ENCODE measurements at regions not wholly inside any gene's neighbourhood (a gene's known extent, or its start where the extent isn't known, plus 50 kb on each side); places are given as distances from the start of the nearest gene placed in this dataset.

DNA sequence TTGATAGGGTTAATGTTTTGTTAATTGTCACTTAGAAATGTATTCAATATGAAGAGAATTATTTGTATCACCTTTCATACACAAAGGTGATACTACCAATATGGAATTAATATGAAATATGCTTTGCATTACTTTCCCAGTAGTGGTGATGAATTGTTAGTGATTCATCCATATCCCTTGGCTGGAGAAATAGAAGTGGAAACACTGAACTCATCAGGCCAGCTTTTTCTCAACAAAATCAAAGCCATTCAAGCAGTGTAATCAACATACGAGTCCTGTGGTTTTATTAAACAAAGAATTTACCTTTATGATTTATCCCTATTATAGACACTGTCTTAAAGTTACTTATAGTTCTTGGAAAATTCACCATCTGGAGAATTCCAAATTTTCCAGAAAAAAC lies 264.0 kb upstream of the MEF2C start:
- H3K27ac ChIP-seq: no peak overlapping the region
- TF ChIP-seq ZFX (IDR thresholded peaks at IDR 0.05; ENCODE audit: borderline replicate concordance): no peak
- TF ChIP-seq, protein P1, sequence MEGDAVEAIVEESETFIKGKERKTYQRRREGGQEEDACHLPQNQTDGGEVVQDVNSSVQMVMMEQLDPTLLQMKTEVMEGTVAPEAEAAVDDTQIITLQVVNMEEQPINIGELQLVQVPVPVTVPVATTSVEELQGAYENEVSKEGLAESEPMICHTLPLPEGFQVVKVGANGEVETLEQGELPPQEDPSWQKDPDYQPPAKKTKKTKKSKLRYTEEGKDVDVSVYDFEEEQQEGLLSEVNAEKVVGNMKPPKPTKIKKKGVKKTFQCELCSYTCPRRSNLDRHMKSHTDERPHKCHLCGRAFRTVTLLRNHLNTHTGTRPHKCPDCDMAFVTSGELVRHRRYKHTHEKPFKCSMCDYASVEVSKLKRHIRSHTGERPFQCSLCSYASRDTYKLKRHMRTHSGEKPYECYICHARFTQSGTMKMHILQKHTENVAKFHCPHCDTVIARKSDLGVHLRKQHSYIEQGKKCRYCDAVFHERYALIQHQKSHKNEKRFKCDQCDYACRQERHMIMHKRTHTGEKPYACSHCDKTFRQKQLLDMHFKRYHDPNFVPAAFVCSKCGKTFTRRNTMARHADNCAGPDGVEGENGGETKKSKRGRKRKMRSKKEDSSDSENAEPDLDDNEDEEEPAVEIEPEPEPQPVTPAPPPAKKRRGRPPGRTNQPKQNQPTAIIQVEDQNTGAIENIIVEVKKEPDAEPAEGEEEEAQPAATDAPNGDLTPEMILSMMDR (IDR thresholded peaks at IDR 0.05): no peak

DNA sequence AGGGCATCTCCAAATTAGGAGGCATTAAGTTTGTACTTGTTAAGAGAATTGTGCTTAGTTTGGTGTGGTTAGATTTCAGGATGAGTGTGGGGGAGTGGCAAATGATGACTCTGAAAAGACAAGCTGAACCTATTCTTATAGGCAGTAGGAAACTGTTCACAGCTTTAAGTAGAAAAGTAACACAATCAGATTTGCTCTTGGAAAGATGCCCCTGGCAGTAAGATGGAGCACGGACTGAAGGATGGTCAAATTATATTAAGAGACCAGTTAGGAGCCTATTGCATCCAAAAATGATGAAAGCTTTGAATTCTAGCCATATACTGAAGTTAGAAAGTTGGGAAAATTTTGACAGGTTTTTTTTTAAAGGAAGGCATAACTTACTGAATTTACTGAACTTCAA lies 254.2 kb upstream of the MEF2C start:
- H3K27ac ChIP-seq: no peak overlapping the region
- no peak for TF ChIP-seq ZFX (IDR thresholded peaks at IDR 0.05; ENCODE audit: borderline replicate concordance)
- TF ChIP-seq, protein P1 (IDR thresholded peaks at IDR 0.05): no peak

DNA sequence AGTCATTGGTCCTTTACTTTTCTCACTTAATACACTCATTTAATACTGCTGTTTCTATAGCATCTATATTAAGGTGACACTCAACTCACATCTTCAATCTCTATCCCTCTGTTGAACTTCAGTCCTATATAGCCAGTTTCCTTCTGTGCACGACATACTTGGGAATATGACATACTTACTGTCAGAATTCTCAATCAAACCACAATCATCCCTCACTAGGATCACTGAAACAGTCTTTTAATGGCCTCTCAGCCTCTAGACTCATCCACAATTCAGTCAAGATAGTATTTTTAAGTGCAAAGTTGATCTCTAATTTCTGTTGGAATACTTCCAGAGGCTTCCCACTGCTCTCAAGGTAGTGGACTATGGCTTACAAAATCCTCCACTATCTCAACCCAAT lies 251.0 kb upstream of the MEF2C start:
- H3K27ac ChIP-seq: no peak overlapping the region
- TF ChIP-seq, protein P1 (IDR thresholded peaks at IDR 0.05): no peak
- no peak for TF ChIP-seq ZFX (IDR thresholded peaks at IDR 0.05; ENCODE audit: borderline replicate concordance)

DNA sequence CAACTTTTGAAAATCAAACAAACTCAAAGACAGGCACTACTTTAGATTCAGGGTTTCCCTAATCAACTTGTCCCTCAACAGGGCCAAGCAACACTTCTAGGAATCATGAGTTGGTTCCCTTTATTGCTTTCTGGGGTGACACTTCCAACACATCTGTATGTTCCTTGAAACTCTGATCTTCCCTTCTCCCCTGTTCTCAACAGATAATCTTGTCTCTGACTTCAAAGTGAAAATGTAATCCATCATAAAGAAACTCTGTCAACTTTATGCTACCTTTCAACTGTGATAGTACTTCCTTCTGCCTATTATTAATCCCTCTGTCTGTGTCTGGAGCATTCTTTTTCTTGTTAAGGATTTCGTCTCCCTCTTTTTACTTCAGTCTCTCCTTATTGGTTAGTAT lies 250.1 kb upstream of the MEF2C start:
- no peak overlapping the region for H3K27ac ChIP-seq
- TF ChIP-seq, protein P1 (IDR thresholded peaks at IDR 0.05): no peak
- TF ChIP-seq ZFX (IDR thresholded peaks at IDR 0.05; ENCODE audit: borderline replicate concordance): no peak

DNA sequence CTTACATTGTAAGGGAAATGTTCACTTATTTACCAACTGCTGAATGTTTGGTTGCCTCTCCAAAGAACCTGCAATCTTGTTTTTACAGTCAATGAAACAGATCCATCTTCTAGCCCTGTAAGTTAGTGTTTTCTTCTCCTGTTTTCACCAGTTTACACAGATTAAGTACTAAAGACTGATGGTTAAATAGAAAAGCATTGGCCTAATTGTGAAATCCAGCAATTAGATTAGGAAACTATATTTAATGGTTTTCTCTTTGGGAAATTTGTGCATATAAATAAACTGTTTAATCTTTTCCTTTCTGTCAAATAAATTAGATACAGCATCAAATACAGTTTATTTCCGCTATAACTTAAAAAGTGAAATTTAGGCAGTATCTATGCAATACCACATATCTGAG lies 247.9 kb upstream of the MEF2C start:
- TF ChIP-seq ZFX (IDR thresholded peaks at IDR 0.05; ENCODE audit: borderline replicate concordance): no peak
- TF ChIP-seq, protein P1 (IDR thresholded peaks at IDR 0.05): no peak

DNA sequence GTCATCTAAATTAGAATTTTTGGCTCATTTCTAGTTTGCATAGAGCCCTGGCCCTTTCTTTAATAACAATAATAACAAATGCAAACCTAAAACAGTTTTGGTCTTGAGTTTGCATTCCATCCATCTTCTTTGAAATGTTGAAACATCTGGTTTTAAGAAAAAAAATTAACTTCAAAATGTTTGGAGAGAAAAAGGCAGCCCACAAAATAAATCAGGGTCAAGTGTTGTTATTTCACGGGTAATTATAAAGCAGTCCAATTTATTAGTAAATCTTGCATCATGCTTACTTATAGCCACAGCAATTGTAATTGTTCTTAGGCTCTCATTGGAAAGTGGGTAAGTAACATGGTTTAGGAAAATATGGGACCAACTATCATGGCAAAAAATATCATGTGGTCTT lies 247.0 kb upstream of the MEF2C start:
- TF ChIP-seq, protein P1 (IDR thresholded peaks at IDR 0.05): no peak
- no peak for TF ChIP-seq ZFX (IDR thresholded peaks at IDR 0.05; ENCODE audit: borderline replicate concordance)

More for the DNA sequence above, 247.9 kb upstream of the MEF2C start:
- no peak overlapping the region for H3K27ac ChIP-seq

DNA sequence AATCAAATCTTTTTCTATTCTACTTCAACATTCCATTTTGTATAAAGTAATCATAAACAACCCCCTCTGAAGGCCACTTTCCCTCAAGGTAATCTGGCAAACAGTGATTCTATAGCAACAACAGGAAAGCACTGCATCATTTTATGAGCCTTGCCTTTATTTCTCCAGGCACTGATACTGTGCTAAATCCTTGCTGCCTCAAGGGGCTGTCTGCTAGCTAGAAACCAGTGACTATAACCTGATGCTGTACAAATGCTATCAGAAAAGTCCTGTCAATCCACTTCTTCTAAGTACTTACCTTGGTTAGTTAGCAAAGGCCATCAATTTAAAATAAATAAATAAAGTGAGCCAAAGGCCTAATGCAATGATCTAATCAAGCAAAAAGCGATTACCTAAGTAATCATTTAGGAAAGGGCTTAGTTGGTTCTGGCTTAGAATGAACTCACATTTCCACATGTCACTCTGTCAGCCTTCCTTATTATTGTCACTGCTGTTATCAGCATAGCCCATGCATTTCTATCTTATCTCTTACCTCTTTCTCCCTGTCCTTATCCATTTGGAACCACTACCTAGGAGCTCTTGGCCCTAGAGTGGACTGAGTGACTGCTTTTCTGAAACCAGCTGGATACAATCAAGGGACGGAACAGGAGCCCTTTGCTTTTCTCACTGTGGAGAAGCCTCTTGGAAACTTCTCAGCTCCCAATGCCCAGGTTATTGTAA lies 246.1 kb upstream of the MEF2C start:
- H3K27ac ChIP-seq: no peak overlapping the region
- TF ChIP-seq, protein P1 (IDR thresholded peaks at IDR 0.05): no peak
- no peak for TF ChIP-seq ZFX (IDR thresholded peaks at IDR 0.05; ENCODE audit: borderline replicate concordance)

More for the DNA sequence above, 247.0 kb upstream of the MEF2C start:
- no peak overlapping the region for H3K27ac ChIP-seq
